LHCN-M2 (cell line): ENCODE measurements at regions not wholly inside any gene's neighbourhood (a gene's known extent, or its start where the extent isn't known, plus 50 kb on each side); places are given as distances from the start of the nearest gene placed in this dataset.
"Not testable (repeated sequence)": the region's sequence is repeated elsewhere in the genome, so short reads cannot be mapped to it uniquely, and the experiment has no call there.

Source experiments
- DNase-seq: peaks from one replicate; pipeline ENCODE4 v3.0.0-alpha.2; 2012; ENCODE audit warnings: low read depth

DNA sequence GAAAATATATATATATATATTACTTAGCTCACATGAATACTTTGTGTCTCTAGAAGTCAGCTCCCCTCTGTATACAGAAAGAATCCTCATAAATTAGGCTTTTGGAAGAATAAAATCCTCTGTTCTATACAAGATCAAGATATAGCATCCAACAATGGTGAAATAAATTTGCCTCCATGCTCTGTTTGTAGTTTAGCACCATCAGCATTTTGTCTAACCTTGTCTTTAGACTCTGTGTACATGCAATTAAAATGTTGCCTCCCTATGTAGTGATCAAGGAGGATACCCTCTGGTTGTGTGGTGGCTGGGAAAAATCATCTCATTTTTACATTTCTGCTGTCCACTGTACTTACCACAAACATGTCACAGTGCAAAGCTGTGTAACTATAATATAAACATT, 189.7 kb downstream of the C7orf25 start:
- DNase-seq = no peak

DNA sequence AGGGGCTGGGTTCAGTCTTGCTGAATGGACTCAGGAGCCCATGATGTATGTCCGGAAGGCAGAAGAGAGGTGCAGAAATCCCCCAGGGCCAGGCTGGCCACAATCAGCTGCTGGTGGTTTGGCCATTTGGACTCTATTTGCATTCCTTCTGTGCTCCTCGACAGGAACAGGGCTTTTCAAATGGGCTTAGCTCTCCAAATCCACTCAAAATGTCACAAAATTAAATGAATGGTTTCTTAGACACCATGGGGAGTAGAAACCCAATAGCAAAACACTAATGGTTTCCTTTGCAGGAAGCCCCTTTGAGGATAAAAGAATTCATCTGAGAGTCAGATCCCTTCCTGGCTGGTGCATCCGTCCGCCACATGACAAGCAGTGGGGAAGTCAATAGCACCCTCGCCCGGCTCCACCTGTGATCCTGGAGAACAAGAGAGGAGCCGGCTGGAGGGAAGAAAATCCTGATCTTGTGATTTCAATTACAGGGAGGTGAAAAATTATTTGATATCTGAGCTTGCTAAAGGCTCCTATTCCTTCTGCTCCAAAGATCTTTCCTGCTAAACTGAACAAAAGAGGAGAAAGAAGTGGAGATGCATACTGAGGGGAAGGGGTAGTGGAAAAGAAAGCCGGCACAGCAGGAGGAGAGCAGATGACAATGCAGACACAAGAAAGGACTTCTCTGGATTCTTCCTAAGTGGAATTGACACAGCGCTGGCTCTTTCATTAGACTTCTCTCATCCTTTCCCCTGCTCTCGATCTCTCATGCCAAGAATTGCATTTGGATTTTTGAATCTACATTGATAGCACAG, 190.7 kb downstream of the C7orf25 start:
- DNase-seq = peak; percentile 19

DNA sequence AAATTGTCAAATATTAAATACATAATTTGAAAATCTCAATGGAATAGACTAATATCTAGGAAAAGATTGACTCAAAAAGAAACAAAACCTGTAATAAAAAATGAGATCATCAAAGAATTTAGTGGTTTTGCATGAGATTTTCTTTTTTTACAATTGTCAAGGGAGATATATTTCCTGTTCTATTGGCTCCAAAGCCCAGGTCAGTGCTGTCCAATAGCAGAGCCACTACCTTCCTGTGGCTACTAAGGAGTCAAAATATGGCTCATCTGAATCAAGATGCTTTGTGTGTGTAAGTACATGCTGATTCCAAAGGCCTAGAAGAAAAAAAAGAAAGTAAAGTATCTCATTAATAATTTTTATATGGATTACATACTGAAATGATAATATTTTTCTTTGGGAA, 191.9 kb downstream of the C7orf25 start:
- no peak for DNase-seq

DNA sequence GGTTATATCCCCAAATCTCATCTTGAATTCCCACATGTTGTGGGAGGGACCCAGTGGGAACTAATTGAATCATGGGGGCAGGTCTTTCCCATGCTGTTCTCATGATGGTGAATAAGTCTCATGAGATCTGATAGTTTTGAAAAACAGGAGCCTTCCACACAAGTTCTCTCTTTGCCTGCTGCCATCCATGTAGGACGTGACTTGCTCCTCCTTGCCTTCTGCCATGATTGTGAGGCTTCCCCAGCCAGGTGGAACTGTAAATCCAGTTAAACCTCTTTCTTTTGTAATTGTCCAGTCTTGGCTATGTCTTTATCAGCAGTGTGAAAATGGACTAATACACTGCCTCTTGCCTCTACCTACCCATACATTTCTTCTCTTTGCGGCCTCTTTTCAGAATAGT, 193.4 kb downstream of the C7orf25 start:
- DNase-seq = not testable (repeated sequence)

DNA sequence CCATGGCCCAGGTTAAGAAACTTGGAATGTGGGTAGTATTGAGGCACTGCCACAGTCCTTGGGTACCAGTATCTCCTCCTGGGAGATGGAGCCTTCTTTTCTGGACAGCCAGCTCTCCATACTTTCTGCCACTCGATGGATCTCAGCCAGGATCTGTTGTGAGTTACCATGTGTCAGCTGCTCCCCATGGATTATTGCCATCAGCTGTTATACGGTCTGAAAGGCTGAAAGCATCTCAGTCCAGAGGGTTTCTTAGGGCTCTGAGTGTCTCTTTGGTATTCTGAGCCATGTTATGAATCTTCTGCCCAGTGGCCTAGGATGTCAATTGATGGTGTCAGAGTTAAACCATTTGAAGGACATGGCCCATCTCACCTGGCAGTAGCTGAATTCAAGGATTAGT, 197.5 kb downstream of the C7orf25 start:
- no peak for DNase-seq

DNA sequence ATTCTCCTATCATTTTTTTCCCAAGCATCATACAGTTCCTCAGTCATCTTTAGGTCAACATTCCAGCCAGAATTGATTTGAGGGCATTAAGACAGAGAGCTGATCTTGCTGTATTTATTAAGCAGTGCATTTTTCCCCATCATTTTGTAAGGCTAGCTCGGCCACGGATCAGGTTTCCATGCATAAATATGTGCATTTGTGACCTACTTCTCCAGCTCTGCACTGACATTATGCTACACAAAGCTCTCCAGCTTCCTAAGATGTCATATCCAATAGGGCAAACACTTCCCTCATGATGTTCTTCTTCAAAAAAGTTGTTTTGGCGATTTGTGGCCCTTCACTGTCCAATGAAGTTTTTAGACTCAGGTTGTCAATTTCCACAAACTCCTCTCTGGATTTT, 202.6 kb downstream of the C7orf25 start:
- no peak for DNase-seq

DNA sequence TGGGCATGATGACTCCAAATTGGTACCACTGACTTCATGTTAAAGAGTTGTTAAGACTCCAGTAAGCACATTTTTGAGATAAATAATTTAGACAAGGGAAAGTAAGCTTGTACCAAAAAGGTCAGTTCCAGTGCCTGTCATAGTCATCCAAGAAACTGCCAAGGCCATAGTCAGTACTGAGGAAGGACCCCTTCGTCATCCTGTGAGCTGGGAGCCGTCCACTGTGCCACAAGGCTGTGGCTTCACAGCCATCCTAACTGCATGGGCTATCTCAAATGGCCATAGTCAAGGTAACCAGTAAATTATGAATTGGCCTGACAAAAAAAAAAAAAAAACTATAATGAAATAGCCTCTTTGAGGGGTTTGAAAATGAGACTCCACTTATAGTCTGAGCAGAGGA, 207.2 kb downstream of the C7orf25 start:
- DNase-seq = no peak

DNA sequence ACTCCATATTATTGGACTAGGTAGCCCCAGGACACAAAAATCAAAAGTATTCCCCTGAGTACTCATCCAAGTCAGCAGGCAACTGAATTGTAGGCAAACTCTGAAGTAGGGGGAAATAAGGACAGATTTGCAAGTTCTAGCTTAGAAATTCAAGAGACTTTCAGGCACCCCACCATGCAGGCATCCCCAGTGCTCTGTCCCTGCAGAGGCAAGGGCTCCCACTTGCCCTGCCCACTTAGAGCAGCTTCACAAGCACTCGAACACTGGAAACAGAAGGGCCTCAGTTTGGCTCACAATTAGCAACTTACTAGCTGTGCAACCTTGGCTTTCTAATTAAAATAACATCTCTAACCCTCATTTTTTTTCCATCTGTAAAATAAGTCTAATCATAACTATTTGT, 209.2 kb downstream of the C7orf25 start:
- no peak for DNase-seq

DNA sequence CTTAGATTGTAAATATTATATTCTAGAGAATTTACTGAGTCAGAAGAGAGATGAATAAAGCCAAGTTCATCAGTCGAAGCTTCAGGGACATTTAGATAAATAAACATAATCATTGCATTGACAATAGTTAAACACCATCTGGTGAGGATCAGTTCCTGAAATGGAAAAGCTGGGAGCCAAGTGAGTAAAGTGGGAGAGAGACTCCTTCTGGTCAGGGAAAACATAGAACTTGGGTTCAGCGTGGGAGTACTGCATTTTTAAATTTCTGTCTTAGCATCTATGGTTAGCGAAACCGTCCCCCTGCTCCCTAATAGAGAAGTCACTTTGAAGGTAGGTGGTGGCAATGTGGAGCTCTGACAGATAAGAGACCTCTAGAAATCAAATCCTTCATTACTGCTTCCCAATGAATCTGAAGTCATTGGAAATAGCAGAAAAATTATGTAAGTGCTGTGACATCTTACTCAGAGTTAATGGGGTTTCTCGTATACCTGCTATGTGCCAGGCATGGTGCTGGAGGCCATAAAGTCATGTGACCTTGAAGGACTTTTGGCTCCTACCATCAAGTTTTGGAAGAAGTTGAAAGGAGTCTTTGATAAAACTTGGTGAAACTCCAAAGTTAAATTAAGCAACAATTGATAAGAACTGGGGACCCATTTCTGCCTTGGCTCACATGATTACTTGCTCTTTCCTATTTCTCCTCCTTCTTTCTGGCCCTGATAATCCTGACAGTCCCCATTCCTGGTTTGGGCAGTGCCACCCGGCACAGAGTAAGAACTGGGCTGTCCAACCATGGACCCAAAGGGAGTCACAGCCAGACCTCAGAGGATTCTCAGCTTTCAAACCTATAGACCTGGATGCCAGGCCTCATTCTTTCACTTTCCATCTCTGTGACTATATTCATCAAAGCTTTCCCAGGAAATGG, 211.2 kb downstream of the C7orf25 start:
- DNase-seq = no peak

DNA sequence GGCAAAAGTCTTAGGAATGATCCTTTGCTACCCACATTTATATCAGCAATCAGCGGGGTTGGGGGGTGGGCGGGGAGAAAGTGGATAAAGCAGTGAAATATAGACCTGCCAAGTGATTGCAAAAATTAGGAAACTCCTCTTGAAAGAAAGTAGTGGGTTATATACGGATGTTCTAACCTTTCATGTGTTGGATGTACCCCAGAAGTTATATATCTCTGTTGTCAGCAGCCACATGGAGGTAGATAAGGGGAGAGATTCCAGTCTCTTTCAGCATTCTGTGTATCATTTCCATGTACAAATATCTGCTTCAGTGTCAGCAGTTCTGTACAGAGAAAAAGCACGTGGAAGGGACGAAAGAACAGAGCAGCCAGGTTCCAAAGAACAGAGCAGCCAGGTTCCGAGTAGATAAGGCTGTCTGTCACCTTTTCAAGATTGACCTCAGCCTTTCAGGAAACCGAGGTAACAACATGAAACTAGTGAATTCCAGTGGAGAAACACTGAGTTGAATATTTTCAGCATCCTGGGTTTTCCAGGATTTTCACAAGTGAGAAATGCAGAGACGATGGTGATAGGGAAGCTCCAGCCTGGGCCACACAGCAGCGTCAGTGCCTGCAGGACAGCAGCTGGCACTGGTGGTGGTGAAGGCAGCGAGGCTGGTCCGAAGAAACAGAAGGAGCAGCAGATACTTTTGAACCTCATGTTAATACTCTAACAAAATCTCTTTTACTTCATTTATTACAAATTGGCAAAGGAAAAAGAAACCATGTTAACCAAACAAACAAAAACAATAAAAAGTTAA, 212.3 kb downstream of the C7orf25 start:
- no peak for DNase-seq

DNA sequence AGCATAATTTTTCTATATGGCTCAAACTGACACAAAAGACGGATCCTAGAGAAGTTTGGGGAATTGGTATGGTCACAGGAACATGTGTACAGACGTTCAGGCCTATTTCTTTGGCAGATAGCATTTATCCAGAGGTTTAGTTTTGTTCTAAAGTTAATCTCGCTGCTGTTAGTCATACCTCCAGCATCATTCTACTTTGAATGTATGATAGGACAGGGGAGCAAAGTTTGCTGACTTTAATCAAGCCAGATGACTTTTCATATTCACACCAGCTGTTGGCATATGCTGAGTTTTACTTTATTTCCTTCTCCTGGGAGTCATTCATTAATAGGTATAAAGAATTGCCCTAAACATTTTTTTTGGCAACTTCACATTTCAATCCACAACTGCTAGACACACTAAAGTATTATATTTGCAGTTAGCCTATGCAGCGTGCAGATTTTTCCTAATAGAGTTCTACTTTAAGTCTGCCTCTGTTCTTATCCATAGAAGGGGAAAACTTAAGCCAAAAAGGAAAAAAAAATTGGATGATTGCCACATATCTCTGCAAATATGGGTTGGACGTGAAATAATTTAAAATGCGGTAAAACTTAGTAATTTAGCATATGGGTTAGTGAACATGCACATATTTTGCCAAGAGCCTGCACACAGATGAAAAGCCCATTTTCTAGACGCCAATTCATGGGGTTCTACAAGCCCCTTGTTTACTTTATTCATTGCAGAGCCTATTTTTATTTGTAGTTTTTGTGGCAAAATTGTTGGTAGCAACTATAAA, 213.1 kb downstream of the C7orf25 start:
- DNase-seq = no peak

DNA sequence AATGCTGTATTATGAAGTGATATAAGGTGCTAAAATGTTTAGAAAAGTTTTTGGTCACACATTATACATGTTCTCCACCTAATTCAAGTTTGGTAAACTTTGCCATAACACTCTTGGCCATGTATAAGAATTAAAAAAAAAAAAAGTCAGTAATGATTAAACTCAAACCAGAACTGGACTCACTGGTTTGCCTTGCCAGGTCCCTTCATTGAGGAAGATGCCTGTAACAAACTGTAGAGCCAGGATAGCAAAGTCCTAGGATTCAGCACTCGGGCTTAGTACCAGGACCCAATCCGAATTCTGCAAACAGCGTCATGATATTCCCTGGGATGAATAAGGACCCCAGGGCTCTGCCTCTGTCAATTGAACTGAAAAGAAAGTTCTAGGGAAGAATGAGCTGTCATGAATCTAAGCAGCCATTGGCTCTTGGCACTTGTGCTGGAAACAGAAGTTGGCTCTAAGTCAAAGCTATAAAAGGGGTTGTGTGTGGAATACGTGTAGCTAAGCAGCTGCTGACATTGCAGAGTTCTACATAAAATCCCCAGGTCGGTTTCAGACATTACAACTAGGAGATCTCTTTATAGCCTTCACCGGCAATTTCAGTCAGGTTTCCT, 216.9 kb downstream of the C7orf25 start:
- peak; percentile 24 for DNase-seq

DNA sequence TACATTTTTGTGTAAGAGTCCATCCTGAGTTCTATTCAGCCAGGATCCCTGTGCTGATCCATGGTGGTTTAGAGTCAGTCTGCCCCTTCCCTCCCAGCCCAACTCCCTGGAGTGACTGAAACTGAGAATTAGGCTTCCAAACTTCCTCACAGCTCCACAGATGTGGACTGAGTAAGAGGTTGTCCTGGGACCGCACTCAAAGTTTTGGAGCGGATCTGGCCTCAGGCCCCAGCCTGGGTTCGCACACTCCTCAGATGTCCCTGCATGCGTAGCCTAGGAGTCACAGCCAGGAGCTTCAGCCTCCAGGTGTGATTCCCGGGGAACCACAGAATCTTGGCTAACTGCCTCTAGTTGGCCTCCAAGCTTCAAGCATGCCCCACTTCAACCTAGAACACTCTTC, 218.1 kb downstream of the C7orf25 start:
- DNase-seq = no peak

DNA sequence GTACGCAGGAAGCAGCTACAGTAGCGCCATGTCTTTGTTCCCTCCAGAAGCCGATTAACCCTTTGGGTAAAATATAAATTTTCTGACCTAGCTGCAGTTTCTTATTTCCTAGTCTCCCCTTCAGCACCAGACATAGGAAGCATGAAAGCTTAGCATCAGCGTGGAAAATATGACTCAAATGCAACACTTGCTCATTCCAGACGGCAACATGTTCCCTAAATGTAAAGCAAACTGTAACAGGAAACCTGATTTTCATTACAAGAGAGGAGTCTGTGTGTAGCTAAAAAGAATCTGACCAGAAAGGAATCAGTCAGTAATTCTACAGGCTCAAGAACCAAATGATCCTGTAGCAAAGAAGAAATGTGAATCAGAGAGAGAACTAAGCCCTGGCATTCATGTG, 219.2 kb downstream of the C7orf25 start:
- DNase-seq = no peak

DNA sequence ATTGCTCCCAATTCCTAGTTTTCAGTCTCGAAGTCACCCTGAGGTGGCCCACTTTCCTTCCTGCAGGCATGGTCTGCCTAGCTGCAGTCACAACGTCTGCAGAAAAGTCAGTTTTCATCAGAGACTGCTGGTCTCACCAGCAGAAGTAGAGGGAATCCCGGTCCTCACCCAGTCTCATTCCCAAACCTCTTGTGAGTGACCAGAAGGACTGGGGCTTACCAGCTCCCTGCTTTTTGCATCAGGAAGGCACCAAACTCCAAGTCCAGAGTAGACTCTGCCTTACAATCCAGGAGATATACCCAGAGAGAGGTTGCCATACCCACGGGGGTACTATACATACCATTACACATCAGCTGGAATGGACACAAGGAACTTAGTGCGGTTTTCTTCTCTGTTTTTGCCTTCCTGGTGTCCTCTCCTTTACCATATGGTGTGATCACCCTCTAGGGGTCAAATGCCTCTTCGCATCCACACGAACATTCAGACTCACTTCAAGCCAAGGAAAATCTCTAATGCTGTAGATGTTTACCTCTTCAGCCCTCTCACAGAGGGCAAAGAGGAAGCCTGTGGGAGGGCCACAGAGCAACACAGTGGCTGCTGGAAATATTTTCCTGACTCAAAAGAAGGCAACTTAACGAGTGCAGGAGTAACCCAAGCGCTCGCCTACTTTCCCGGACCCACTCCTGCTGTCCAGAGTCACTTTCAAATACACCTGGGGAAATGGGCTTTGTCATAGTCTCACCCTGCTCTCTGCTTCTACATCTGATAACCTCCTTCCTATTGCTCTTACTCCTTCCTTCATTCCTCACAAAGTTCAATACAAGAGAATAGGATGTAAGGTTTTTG, 220.9 kb downstream of the C7orf25 start:
- DNase-seq = peak; percentile 65

DNA sequence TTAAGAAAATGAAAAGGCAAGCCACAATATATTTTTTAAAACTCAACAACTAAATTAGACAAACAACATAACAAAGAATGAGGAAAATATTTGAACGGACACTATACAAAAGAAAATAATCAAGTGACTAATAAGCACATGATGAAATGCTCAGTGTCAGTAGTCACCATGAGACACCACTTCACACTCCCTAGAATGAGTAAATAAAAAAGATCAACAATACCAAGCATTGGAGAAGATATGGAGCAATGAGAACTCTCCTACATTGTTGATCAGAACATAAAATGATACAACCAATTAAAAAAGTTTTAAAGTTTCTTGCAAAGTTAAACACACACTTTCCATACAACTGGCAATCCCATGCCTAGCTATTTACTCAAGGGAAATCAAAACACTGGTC, 222.2 kb downstream of the C7orf25 start:
- no peak for DNase-seq

DNA sequence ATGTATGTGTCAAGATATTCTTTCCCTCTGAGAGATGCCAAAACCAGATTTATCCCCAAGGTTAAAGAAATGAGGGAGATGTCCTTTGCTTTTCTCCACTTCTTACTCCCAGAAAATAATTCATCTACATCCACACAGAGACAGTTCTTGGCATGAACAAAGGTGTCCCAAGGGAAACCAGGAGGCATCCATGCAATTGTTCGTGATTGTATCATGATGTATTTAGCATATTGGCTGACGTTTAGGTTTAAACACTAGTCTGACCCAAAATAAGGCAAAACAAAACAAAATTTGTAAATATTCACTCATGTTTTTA, 223.9 kb downstream of the C7orf25 start:
- DNase-seq = no peak

DNA sequence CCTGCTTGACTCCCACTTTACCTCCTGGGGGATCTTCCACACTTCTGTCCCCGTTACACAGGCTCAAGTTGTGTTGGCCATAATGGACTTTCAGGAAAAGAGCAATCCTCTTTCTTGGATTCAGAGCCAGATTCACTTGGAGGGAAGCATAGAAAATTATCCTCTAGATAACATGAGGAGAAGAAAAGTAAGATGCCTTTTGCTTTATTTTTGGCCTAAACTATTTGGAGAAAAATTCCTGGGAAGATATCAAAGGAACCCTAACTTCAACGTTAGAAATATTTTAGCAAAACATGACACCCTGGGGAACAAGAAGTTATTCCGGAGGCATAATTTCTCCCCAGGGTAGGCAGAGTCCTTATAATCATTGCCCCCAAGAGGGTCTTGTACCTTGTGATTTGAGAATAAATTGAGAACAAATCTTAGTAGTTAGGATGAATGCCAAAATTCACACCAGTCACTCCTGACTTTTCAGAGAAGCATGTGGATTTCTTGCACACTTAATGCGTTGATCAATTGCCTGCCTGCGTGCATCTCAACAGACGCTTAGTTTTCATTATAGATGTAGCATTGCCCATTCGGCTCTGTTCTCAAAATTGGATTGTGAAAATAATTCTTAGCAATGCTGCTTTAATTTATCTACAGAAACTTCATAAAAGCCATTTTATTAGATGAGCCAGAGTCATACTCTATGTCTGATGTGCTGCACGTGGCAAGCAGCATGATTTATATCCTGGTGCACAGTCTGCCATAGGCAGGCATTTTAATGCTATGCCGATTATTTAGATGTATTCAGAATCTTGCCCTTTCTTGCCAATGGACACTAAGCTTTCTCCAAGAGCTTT, 224.4 kb downstream of the C7orf25 start:
- DNase-seq = no peak

DNA sequence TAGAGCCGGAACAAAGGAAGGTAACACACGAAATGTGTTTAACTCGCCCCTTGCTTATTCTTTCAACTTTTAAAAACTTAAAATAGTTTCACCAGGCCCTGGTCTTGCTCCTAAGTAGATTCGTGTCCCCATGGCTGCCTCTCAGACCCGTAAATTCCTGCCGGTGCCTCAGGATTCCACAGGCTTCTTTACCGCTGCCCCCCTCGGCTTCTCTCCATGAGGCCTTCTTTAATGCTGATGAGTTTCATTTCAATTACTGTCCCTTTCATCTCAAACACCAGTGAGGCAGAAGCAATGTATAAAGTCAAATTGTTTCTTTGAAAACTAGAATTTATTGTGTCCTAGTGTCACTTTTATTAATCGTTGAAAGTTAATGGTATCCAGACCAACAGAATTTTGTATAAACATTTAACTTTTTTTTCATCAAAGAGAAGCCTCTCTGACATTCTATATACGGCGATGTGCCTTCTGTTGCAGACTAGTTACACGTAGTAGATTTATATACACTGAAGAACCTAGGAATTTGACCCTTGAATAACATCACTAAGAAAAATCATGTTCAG, 225.2 kb downstream of the C7orf25 start:
- DNase-seq = no peak
